ENCODE measurements at regions not wholly inside any gene's neighbourhood (a gene's known extent, or its start where the extent isn't known, plus 50 kb on each side); places are given as distances from the start of the nearest gene placed in this dataset.

DNA sequence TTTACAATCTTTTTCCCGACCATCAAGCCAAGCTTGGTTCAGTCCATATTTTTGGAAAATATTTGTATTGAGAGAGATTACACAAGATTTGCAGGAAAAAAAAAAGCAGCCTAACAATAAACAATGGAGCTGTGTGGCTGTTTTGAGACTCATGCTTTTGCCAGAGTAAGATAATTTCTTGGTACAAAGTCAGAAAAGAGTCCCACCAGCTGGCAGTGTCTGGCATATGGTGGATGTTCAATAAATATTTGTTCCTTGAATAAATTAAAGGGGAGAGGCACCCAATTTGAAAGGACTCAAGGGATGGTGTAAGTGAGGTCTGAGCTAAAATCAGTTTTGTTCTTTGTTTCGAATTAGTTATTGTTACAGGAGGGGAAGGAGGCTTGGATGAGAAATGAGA is 78.1 kb upstream of the RPH3A start:
- intact Hi-C loops (cut with DNase I) = no loop called here
- Histone ChIP-seq H3K36me3 (ENCODE audit: insufficient read depth in 1 of 2, low read depth in 1 of 2) (no peaks in the 10 kb centered on the region), H3K27ac (no peak overlapping the region), H3K27me3 (ENCODE audit: insufficient read depth in 3 of 3, low read length in 2 of 3) (peaks cover 0 to 3% (median 0%) of the 10 kb centered on the region in 3 donors), H3K4me3 (no peak overlapping the region), H3K4me1 (no peaks in the 10 kb centered on the region), H3K9me3 (no peaks in the 10 kb centered on the region)
- TF ChIP-seq, protein P1, sequence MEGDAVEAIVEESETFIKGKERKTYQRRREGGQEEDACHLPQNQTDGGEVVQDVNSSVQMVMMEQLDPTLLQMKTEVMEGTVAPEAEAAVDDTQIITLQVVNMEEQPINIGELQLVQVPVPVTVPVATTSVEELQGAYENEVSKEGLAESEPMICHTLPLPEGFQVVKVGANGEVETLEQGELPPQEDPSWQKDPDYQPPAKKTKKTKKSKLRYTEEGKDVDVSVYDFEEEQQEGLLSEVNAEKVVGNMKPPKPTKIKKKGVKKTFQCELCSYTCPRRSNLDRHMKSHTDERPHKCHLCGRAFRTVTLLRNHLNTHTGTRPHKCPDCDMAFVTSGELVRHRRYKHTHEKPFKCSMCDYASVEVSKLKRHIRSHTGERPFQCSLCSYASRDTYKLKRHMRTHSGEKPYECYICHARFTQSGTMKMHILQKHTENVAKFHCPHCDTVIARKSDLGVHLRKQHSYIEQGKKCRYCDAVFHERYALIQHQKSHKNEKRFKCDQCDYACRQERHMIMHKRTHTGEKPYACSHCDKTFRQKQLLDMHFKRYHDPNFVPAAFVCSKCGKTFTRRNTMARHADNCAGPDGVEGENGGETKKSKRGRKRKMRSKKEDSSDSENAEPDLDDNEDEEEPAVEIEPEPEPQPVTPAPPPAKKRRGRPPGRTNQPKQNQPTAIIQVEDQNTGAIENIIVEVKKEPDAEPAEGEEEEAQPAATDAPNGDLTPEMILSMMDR (IDR thresholded peaks at IDR 0.05) = no peak
- 44 to 57% (median 44%) methylated on average over 2 of the region's 2 CpGs for WGBS, 3 donors
- ATAC-seq = no peak
- DNase-seq = no peak

DNA sequence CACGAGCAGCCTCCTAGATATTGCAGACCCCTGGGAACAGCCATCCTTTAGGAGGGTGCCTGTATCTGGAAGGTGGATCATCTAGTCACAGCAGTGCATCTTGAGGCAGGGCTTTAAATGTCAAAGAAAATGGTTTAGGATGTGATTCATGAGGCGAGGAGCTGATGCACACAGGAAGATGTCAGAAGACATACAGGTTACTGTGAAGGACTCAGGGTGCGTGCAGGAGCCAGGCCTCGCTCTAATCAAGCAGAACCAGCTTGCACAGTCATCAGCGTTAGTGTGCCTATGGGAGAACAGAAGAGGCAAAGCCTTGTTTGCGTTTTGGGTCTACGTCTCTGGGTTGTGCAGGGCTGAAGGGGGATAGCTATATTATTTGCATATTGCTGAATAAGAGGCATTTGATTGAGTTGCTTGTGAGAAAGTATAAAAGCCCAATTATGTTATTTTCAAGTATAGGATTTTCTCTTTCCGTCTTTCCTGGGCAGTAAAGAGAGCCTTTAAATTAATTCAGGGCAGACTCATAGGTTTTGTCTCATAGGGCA is 77.3 kb upstream of the RPH3A start:
- Histone ChIP-seq H3K36me3 (ENCODE audit: insufficient read depth in 1 of 2, low read depth in 1 of 2) (no peaks in the 10 kb centered on the region), H3K9me3 (no peaks in the 10 kb centered on the region), H3K27me3 (ENCODE audit: insufficient read depth in 3 of 3, low read length in 2 of 3) (peaks cover 0 to 3% (median 0%) of the 10 kb centered on the region in 3 donors), H3K4me1 (no peaks in the 10 kb centered on the region), H3K4me3 (no peak overlapping the region), H3K27ac (no peak overlapping the region)
- TF ChIP-seq, protein P1 (IDR thresholded peaks at IDR 0.05) = no peak
- ATAC-seq (no peak), DNase-seq (no peak)
- intact Hi-C loops (cut with DNase I) = no loop called here
- WGBS, 3 donors = 61 to 72% (median 70%) methylated on average over 8 of the region's 8 CpGs

DNA sequence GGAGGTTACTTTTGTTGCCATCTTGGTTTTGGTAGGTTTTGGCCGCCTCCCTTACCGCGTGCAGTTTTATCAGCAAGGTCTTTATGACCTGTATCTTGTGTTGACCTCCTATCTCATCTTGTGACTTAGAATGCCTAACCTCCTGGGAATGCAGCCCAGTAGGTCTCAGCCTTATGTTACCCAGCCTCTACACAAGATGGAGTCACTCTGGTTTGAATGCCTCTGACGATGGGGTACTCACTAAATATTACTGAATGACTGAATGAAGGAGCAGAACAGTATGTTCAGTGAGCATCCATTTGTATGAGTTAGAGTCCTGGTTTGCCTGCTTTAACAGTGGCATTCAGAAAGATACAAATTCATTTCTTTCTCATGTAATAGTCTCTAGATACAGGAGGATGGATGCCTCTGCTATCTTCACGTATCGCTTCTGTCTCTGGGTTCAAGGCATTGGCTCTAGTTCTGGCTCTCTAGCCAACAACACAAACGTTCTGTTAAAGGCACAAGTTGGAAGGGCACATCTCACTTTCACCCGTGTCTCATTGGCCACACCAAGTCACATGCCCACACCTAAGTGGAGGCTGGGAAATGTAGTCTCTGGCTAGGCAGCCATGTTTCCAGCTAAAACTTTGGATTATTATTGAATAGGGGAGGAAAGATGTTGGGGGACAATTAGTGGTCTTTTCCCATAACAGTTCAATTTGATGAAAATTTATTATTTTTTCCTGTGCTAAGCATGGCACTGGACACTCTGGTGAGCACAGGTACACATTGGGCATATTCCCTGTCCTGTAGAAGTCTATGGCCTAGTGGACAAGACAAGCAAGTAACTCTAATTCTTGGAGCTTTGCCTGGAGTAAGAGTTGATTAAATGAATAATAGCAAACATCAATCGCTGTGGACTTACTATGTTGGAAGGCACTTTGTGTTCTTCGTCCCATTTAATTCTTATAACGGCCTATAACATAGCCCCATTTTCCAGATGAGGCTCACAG is 75.2 kb upstream of the RPH3A start:
- peaks cover 0 to 3% (median 0%) of the 10 kb centered on the region in 3 donors for H3K27me3 ChIP-seq (ENCODE audit: insufficient read depth in 3 of 3, low read length in 2 of 3)
- WGBS, 3 donors = 66 to 72% (median 68%) methylated on average over 11 of the region's 11 CpGs

DNA sequence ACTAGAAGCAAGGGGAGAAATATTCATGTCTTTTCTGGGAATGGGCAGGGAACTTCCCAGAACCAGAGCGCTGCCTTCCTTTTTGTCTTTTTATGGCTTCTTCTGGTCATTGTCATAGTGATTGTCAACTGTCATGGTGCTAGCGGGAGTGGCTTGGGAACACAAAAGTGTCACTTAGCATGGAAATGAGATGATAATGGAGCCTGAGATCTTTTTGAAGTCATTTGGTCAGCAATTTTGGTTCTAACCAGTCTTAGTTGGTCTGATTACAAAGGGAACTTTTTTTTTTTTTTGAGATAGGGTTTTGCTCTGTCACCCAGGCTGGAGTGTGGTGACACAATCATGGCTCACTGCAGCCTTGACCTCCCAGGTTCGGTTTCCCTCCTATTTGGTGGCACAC is 62.7 kb upstream of the RPH3A start:
- no peak overlapping the region for H3K27ac ChIP-seq
- no peaks in the 10 kb centered on the region for H3K4me1 ChIP-seq
- DNase-seq (no peak), ATAC-seq (no peak)
- TF ChIP-seq, protein P1 (IDR thresholded peaks at IDR 0.05) = no peak
- intact Hi-C loops (cut with DNase I) = no loop called here
- WGBS, 3 donors = 67 to 71% (median 68%) methylated on average over 3 of the region's 3 CpGs
- H3K36me3 ChIP-seq (ENCODE audit: insufficient read depth in 1 of 2, low read depth in 1 of 2) = no peaks in the 10 kb centered on the region
- H3K4me3 ChIP-seq = no peak overlapping the region
- peaks cover 0 to 2% (median 0%) of the 10 kb centered on the region in 3 donors for H3K27me3 ChIP-seq (ENCODE audit: insufficient read depth in 3 of 3, low read length in 2 of 3)
- no peaks in the 10 kb centered on the region for H3K9me3 ChIP-seq

More for the DNA sequence above, 75.2 kb upstream of the RPH3A start:
- Histone ChIP-seq H3K4me1 (no peaks in the 10 kb centered on the region), H3K9me3 (no peaks in the 10 kb centered on the region), H3K27ac (no peak overlapping the region), H3K4me3 (no peak overlapping the region), H3K36me3 (ENCODE audit: insufficient read depth in 1 of 2, low read depth in 1 of 2) (no peaks in the 10 kb centered on the region)
- DNase-seq (no peak), ATAC-seq (no peak)
- intact Hi-C loops (cut with DNase I) = no loop called here
- TF ChIP-seq, protein P1 (IDR thresholded peaks at IDR 0.05) = no peak

Data from psoas muscle (tissue), 7 donors.